LNCAP (cell line): ENCODE measurements at regions not wholly inside any gene's neighbourhood (a gene's known extent, or its start where the extent isn't known, plus 50 kb on each side); places are given as distances from the start of the nearest gene placed in this dataset.

Source experiments
- TF ChIP-seq, protein P1 (sequence below): fragments of 450-650 bp; IDR thresholded peaks from 2 replicates; pipeline ENCODE4 v1.5.1; 2017; ENCODE audit warnings: mild to moderate bottlenecking

GRCh38 chr21:20215959-20216358, 782.2 kb upstream of the NCAM2 start:
- TF ChIP-seq, protein P1, sequence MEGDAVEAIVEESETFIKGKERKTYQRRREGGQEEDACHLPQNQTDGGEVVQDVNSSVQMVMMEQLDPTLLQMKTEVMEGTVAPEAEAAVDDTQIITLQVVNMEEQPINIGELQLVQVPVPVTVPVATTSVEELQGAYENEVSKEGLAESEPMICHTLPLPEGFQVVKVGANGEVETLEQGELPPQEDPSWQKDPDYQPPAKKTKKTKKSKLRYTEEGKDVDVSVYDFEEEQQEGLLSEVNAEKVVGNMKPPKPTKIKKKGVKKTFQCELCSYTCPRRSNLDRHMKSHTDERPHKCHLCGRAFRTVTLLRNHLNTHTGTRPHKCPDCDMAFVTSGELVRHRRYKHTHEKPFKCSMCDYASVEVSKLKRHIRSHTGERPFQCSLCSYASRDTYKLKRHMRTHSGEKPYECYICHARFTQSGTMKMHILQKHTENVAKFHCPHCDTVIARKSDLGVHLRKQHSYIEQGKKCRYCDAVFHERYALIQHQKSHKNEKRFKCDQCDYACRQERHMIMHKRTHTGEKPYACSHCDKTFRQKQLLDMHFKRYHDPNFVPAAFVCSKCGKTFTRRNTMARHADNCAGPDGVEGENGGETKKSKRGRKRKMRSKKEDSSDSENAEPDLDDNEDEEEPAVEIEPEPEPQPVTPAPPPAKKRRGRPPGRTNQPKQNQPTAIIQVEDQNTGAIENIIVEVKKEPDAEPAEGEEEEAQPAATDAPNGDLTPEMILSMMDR = no peak

- TF ChIP-seq, protein P1 = no peak
These were observed 777.6 kb upstream of the NCAM2 start for GRCh38 chr21:20220586-20220985.

GRCh38 chr21:20249401-20249800, 748.8 kb upstream of the NCAM2 start:
- TF ChIP-seq, protein P1 = no peak

DNA sequence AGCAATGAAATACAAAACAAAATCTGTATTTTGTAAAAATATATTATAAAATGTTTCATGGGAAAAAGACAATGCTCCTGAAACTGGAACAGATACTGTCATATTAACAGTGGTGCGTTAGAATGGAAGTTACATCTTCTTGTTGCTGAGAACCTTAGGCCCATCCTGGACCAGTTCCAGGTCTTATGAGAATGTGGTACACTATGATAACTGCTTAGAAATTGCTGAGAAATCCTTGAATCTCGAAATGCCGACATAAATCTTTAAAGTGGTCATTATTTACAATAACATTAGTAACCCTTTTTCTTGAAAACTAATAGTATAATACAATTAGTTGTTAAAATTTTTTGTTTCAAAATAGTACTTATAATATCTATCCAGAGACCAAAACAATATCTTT, 747.9 kb upstream of the NCAM2 start:
- TF ChIP-seq, protein P1 = no peak

DNA sequence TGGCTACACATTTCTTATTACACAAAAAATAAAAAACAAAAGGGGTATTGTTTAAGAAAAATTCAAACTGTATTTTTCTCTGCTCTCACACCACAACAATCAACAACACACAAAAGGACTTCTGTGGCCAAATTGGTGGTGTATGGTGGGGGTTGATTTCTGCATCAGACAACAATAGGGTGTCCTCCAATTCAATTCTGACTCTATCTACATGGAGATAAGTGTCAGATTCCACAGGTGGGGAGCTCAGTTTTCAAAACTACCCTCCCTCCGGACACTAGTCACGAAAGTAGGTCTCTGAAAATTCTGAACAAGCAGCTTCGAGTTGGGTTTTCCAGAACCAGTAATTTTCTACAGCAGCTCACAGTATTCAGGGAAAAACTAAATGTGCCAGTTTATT, 744.9 kb upstream of the NCAM2 start:
- TF ChIP-seq, protein P1 = no peak

- TF ChIP-seq, protein P1 = no peak
These were observed 743.2 kb upstream of the NCAM2 start for GRCh38 chr21:20254964-20255363.

GRCh38 chr21:20257052-20257740, 741.0 kb upstream of the NCAM2 start:
- TF ChIP-seq, protein P1 = no peak

GRCh38 chr21:20258542-20258941, 739.7 kb upstream of the NCAM2 start:
- TF ChIP-seq, protein P1 = no peak
